Type B pancreatic cell (in vitro differentiated cells): ENCODE measurements at regions not wholly inside any gene's neighbourhood (a gene's known extent, or its start where the extent isn't known, plus 50 kb on each side); places are given as distances from the start of the nearest gene placed in this dataset.

ENCODE experiments used
- DNase-seq: peaks from one replicate; pipeline ENCODE4 v3.0.0; 2021; ENCODE audit warnings: mixed read lengths; ENCODE audit not compliant: unreplicated experiment; ENCODE audit errors: extremely low spot score
- H3K27ac Mint-ChIP-seq: 2 replicates; pipeline ENCODE4 v1.8.0; 2021; ENCODE audit warnings: mild to moderate bottlenecking, mixed read lengths
- H3K27me3 Mint-ChIP-seq: 2 replicates; pipeline ENCODE4 v1.8.0; 2021; ENCODE audit warnings: mixed read lengths
- H3K36me3 Mint-ChIP-seq: 2 replicates; pipeline ENCODE4 v1.8.0; 2021; ENCODE audit warnings: mixed read lengths
- H3K4me1 Mint-ChIP-seq: one replicate; pipeline ENCODE4 v1.8.0; 2021; ENCODE audit warnings: mixed read lengths; ENCODE audit not compliant: unreplicated experiment
- H3K4me3 Mint-ChIP-seq: 2 replicates; pipeline ENCODE4 v1.8.0; 2021; ENCODE audit warnings: mild to moderate bottlenecking, mixed read lengths
- H3K9me3 Mint-ChIP-seq: 2 replicates; pipeline ENCODE4 v1.8.0; 2021; ENCODE audit warnings: mixed read lengths
- CTCF ChIP-seq: fragments of 200-600 bp; sonication (generic); conservative IDR thresholded peaks from 2 replicates; pipeline ENCODE4 v1.5.0; 2021; ENCODE audit warnings: antibody characterized with exemption, mild to moderate bottlenecking

GRCh38 chr17:51563961-51564360 is 303.6 kb downstream of the UTP18 start:
- no peak overlapping the region for H3K27ac Mint-ChIP-seq

GRCh38 chr17:51572115-51572514 is 311.8 kb downstream of the UTP18 start:
- Mint-ChIP-seq H3K4me1 (no peaks in the 10 kb centered on the region), H3K27ac (no peak overlapping the region), H3K36me3 (no peaks in the 10 kb centered on the region), H3K4me3 (no peak overlapping the region), H3K27me3 (peaks cover 12% of the 10 kb centered on the region), H3K9me3 (no peaks in the 10 kb centered on the region)
- TF ChIP-seq CTCF = no peak
- DNase-seq = no peak

More at GRCh38 chr17:51563961-51564360, 303.6 kb downstream of the UTP18 start:
- H3K4me3 Mint-ChIP-seq = no peak overlapping the region
- H3K27me3 Mint-ChIP-seq = peaks cover 23% of the 10 kb centered on the region
- H3K9me3 Mint-ChIP-seq = no peaks in the 10 kb centered on the region
- H3K36me3 Mint-ChIP-seq = no peaks in the 10 kb centered on the region
- TF ChIP-seq CTCF = no peak
- no peaks in the 10 kb centered on the region for H3K4me1 Mint-ChIP-seq
- DNase-seq = no peak
